AG04450 (cell line): ENCODE measurements at regions not wholly inside any gene's neighbourhood (a gene's known extent, or its start where the extent isn't known, plus 50 kb on each side); places are given as distances from the start of the nearest gene placed in this dataset.
"Not testable (repeated sequence)": the region's sequence is repeated elsewhere in the genome, so short reads cannot be mapped to it uniquely, and the experiment has no call there.

Experiments
- CTCF ChIA-PET: fragments of 300-600, 350-600 bp; formaldehyde crosslinking; extraction: SDS; loops from one replicate; lab custom pipeline; 2022; ENCODE audit warnings: antibody characterized with exemption, inconsistent platforms; lab: Charles Lee
- POLR2A ChIA-PET: fragments of 350-600 bp; formaldehyde crosslinking; extraction: SDS; loops from one replicate; lab custom pipeline; 2021; ENCODE audit warnings: antibody characterized with exemption, inconsistent platforms; lab: Yijun Ruan, JAX
- DNase-seq: peaks from one replicate; pipeline ENCODE4 v3.0.0-alpha.2; 2011; ENCODE audit warnings: low read depth, low spot score
- H3K27ac ChIP-seq: one replicate; pipeline ENCODE4 v1.5.1; 2012; ENCODE audit warnings: low read depth, low read length, control low read depth
- H3K27me3 ChIP-seq: one replicate; pipeline ENCODE4 v1.6.0; 2012; ENCODE audit warnings: low read length; ENCODE audit not compliant: control insufficient read depth, insufficient read depth
- H3K4me3 ChIP-seq: 2 replicates; pipeline ENCODE4 v1.5.1; 2011; ENCODE audit warnings: mild to moderate bottlenecking, low read depth, low read length, control low read depth
- H3K9me3 ChIP-seq: 2 replicates; pipeline ENCODE4 v1.5.1; 2012; ENCODE audit warnings: low read length; ENCODE audit not compliant: control insufficient read depth, insufficient read depth
- CTCF ChIP-seq: IDR thresholded peaks from 2 replicates; pipeline ENCODE4 v1.5.1; 2011; ENCODE audit warnings: low read depth, low read length, control low read depth, inconsistent platforms

GRCh38 chr14:88981948-88982347 lies 157.5 kb downstream of the TTC8 start:
- TF ChIP-seq CTCF, result no peak
- CTCF ChIA-PET, result no interaction called here
- POLR2A ChIA-PET, result no interaction called here
- Histone ChIP-seq H3K9me3 (no peaks in the 10 kb centered on the region), H3K27ac (no peak overlapping the region), H3K4me3 (no peak overlapping the region), H3K27me3 (no peaks in the 10 kb centered on the region)
- no peak for DNase-seq

GRCh38 chr14:88983755-88984154 lies 159.3 kb downstream of the TTC8 start:
- H3K9me3 ChIP-seq, result no peaks in the 10 kb centered on the region
- ChIA-PET CTCF (no interaction called here), POLR2A (interaction anchor here (0.9 kb wide), 1 partner anchor 229 kb away, joined by 3 read pairs; no protein-coding TSS in a partner anchor)
- TF ChIP-seq CTCF, result no peak
- peak; percentile 87 for DNase-seq
- H3K27me3 ChIP-seq, result no peaks in the 10 kb centered on the region
- H3K27ac ChIP-seq, result peak overlapping the region; percentile 65
- H3K4me3 ChIP-seq, result no peak overlapping the region

GRCh38 chr14:88985654-88986053 lies 161.2 kb downstream of the TTC8 start:
- Histone ChIP-seq H3K9me3 (no peaks in the 10 kb centered on the region), H3K27ac (no peak overlapping the region), H3K27me3 (no peaks in the 10 kb centered on the region), H3K4me3 (no peak overlapping the region)
- no peak for TF ChIP-seq CTCF
- DNase-seq, result no peak
- POLR2A ChIA-PET, result no interaction called here
- CTCF ChIA-PET, result no interaction called here

GRCh38 chr14:88986146-88986841 lies 161.8 kb downstream of the TTC8 start:
- peak; percentile 58 for DNase-seq
- Histone ChIP-seq H3K9me3 (no peaks in the 10 kb centered on the region), H3K4me3 (no peak overlapping the region), H3K27ac (peak overlapping the region; percentile 31), H3K27me3 (no peaks in the 10 kb centered on the region)
- TF ChIP-seq CTCF, result no peak
- POLR2A ChIA-PET, result no interaction called here
- CTCF ChIA-PET, result no interaction called here

GRCh38 chr14:88986908-88987307 lies 162.5 kb downstream of the TTC8 start:
- H3K27me3 ChIP-seq, CTCF ChIA-PET, H3K27ac ChIP-seq, H3K9me3 ChIP-seq, H3K4me3 ChIP-seq, POLR2A ChIA-PET, DNase-seq: not testable (repeated sequence)
